Stomach (tissue), 8 donors: ENCODE measurements at regions not wholly inside any gene's neighbourhood (a gene's known extent, or its start where the extent isn't known, plus 50 kb on each side); places are given as distances from the start of the nearest gene placed in this dataset.

Experiments
- DNase-seq, 2 donors: peaks; one replicate each; pipeline versions ENCODE4 v3.0.0 to v3.0.0-alpha.2; 2013 to 2019
- H3K27ac ChIP-seq, 5 donors: fragments of 200-600 bp in 4 of 5; sonication (generic) in 4 of 5; one replicate each; pipeline ENCODE4 v1.5.1; 2013 to 2019; ENCODE audit warnings: mild to moderate bottlenecking in 1 of 5, moderate library complexity in 1 of 5
- H3K27me3 ChIP-seq, 3 donors: fragments of 200-600 bp; sonication (generic); one replicate each; pipeline ENCODE4 v1.5.1; 2017 to 2019; ENCODE audit warnings: mixed run types in 1 of 3
- H3K36me3 ChIP-seq, 4 donors: fragments of 200-600 bp; sonication (generic); 1 replicate in 3 of 4; 2 replicates in 1 of 4; pipeline ENCODE4 v1.5.1; 2016 to 2019
- H3K4me1 ChIP-seq, 4 donors: fragments of 200-600 bp; sonication (generic); one replicate each; pipeline ENCODE4 v1.5.1; 2016 to 2019
- H3K4me3 ChIP-seq, 4 donors: fragments of 200-600 bp; sonication (generic) in 3 of 4; one replicate each; pipeline ENCODE4 v1.5.1; 2016 to 2019; ENCODE audit warnings: mild to moderate bottlenecking in 1 of 4
- H3K9me3 ChIP-seq, 4 donors: fragments of 200-600 bp; sonication (generic); one replicate each; pipeline ENCODE4 v1.5.1; 2016 to 2019
- CTCF ChIP-seq, 7 experiments: fragments of 450-650 bp in 4 of 7; fragments of 200-600 bp in 3 of 7; sonication (generic) in 3 of 7; IDR thresholded peaks; one replicate each; pipeline ENCODE4 v1.5.1; 2016 to 2019; ENCODE audit warnings: antibody characterized with exemption in 7 of 7, control low read depth in 2 of 7, mild to moderate bottlenecking in 1 of 7
- EP300 ChIP-seq: sonication (generic); formaldehyde crosslinking; IDR thresholded peaks from one replicate; pipeline ENCODE4 v1.6.1; 2017; ENCODE audit warnings: antibody characterized with exemption
- POLR2A ChIP-seq, 4 donors: fragments of 450-650 bp; IDR thresholded peaks; one replicate each; pipeline ENCODE4 v1.6.1; 2016; ENCODE audit warnings: antibody characterized with exemption in 4 of 4, control low read depth in 2 of 4, mild to moderate bottlenecking in 1 of 4, moderate library complexity in 1 of 4
- POLR2AphosphoS5 ChIP-seq, 3 donors: sonication (generic); formaldehyde crosslinking; IDR thresholded peaks; one replicate each; pipeline ENCODE4 v1.6.1; 2016; ENCODE audit warnings: antibody characterized with exemption in 3 of 3
- WGBS, 5 donors: extraction: QIAGEN DNeasy Blood & Tissue Kit in 3 of 5; methylation state at CpG; one replicate each; pipeline versions ENCODE4 v1.1.5 to v1.1.7; 2013 to 2018; 5-methylcytosine and 5-hydroxymethylcytosine counted together
- intact Hi-C: fragments of 100-400 bp; cut with DNase I; formaldehyde crosslinking; loops from one replicate; pipeline ENCODE4 v1.15.1; 2023; ENCODE audit warnings: low total_unique reads
- donor health status: healthy with polysubstance abuse.
- donor health status: Bipolar disorder and iron deficiency.
- donor health status: healthy.

- no peaks in the 10 kb centered on the region for H3K36me3 ChIP-seq
- H3K27me3 ChIP-seq: no peaks in the 10 kb centered on the region
- no peak for TF ChIP-seq CTCF (IDR thresholded peaks at IDR 0.05)
- no peak for TF ChIP-seq POLR2A (IDR thresholded peaks at IDR 0.05)
- TF ChIP-seq EP300: no peak
- TF ChIP-seq POLR2AphosphoS5 (IDR thresholded peaks at IDR 0.05): no peak
- H3K4me3 ChIP-seq: no peak overlapping the region
- no peak overlapping the region for H3K27ac ChIP-seq
- intact Hi-C loops: no loop called here
- WGBS, 5 donors: 68 to 77% (median 68%) methylated on average over 5 of the region's 5 CpGs
- no peaks in the 10 kb centered on the region for H3K9me3 ChIP-seq
- no peak for DNase-seq
- H3K4me1 ChIP-seq: no peaks in the 10 kb centered on the region
Observed at GRCh38 chr10:112880633-112881530, 69.2 kb upstream of the TCF7L2 start.

GRCh38 chr10:112883360-112884178 lies 66.5 kb upstream of the TCF7L2 start:
- intact Hi-C loops: no loop called here
- Histone ChIP-seq H3K4me3 (no peak overlapping the region), H3K4me1 (no peaks in the 10 kb centered on the region), H3K36me3 (no peaks in the 10 kb centered on the region), H3K27ac (no peak overlapping the region), H3K27me3 (no peaks in the 10 kb centered on the region), H3K9me3 (no peaks in the 10 kb centered on the region)
- no peak for TF ChIP-seq POLR2A (IDR thresholded peaks at IDR 0.05)
- TF ChIP-seq CTCF (IDR thresholded peaks at IDR 0.05): no peak
- TF ChIP-seq EP300: no peak
- no peak for TF ChIP-seq POLR2AphosphoS5 (IDR thresholded peaks at IDR 0.05)
- DNase-seq: no peak
- 89 to 92% (median 91%) methylated on average over 5 of the region's 5 CpGs for WGBS, 5 donors

- H3K27ac ChIP-seq: no peak overlapping the region
- TF ChIP-seq POLR2A (IDR thresholded peaks at IDR 0.05): no peak
- TF ChIP-seq EP300: no peak
- no peak for TF ChIP-seq CTCF (IDR thresholded peaks at IDR 0.05)
- TF ChIP-seq POLR2AphosphoS5 (IDR thresholded peaks at IDR 0.05): no peak
- no peak for DNase-seq
- no peaks in the 10 kb centered on the region for H3K4me1 ChIP-seq
- H3K9me3 ChIP-seq: no peaks in the 10 kb centered on the region
- H3K4me3 ChIP-seq: no peak overlapping the region
- intact Hi-C loops: no loop called here
- H3K36me3 ChIP-seq: no peaks in the 10 kb centered on the region
- H3K27me3 ChIP-seq: no peaks in the 10 kb centered on the region
Observed at GRCh38 chr10:112884179-112884504, 65.9 kb upstream of the TCF7L2 start.

GRCh38 chr10:112886463-112886862 lies 63.6 kb upstream of the TCF7L2 start:
- no peaks in the 10 kb centered on the region for H3K27me3 ChIP-seq
- no peaks in the 10 kb centered on the region for H3K9me3 ChIP-seq
- no peak overlapping the region for H3K4me3 ChIP-seq
- H3K36me3 ChIP-seq: peaks cover 0 to under 1% (median 0%) of the 10 kb centered on the region in 4 donors
- no peak overlapping the region for H3K27ac ChIP-seq
- no peaks in the 10 kb centered on the region for H3K4me1 ChIP-seq
- no peak for DNase-seq
- TF ChIP-seq POLR2A (IDR thresholded peaks at IDR 0.05) (no peak), POLR2AphosphoS5 (IDR thresholded peaks at IDR 0.05) (no peak), EP300 (no peak), CTCF (IDR thresholded peaks at IDR 0.05) (no peak)
- WGBS, 5 donors: 81 to 88% (median 87%) methylated on average over 4 of the region's 4 CpGs
- intact Hi-C loops: no loop called here
